Esophagus muscularis mucosa (tissue), 3 donors: ENCODE measurements at regions not wholly inside any gene's neighbourhood (a gene's known extent, or its start where the extent isn't known, plus 50 kb on each side); places are given as distances from the start of the nearest gene placed in this dataset.

Experiments
- CTCF ChIP-seq, 3 experiments: fragments of 200-600 bp in 2 of 3; fragments of 450-650 bp in 1 of 3; sonication (generic) in 2 of 3; IDR thresholded peaks; one replicate each; pipeline ENCODE4 v1.5.1; 2017 to 2019; ENCODE audit warnings: antibody characterized with exemption in 3 of 3, mild to moderate bottlenecking in 2 of 3, moderate library complexity in 1 of 3
- POLR2AphosphoS5 ChIP-seq, 2 donors: sonication (generic); formaldehyde crosslinking; IDR thresholded peaks; one replicate each; pipeline ENCODE4 v1.6.1; 2017; ENCODE audit warnings: antibody characterized with exemption in 2 of 2

GRCh38 chr6:153539602-153540001 lies 408.5 kb upstream of the RGS17 start:
- no peak for TF ChIP-seq CTCF (IDR thresholded peaks at IDR 0.05)
- TF ChIP-seq POLR2AphosphoS5 (IDR thresholded peaks at IDR 0.05) = no peak
